Smooth muscle cell (in vitro differentiated cells): ENCODE measurements at regions not wholly inside any gene's neighbourhood (a gene's known extent, or its start where the extent isn't known, plus 50 kb on each side); places are given as distances from the start of the nearest gene placed in this dataset.
A peak's percentile ranks its signal among the peaks of the same experiment; 100 is the strongest.

Experiments used
- DNase-seq: peaks from one replicate; lab custom pipeline; 2025; ENCODE audit not compliant: unreplicated experiment; lab: John Stamatoyannopoulos, UW
- H2AFZ ChIP-seq: fragments of 200-600 bp; sonication (generic); 2 replicates; pipeline ENCODE4 v1.6.0; 2016; ENCODE audit warnings: antibody characterized with exemption, low read depth, mild to moderate bottlenecking
- H3F3A ChIP-seq: fragments of 200-600 bp; sonication (generic); 2 replicates; pipeline ENCODE4 v1.6.0; 2017; ENCODE audit warnings: antibody characterized with exemption, low read depth
- H3K27ac ChIP-seq: fragments of 200-600 bp; sonication (generic); 2 replicates; pipeline ENCODE4 v1.5.1; 2016; ENCODE audit warnings: low read depth, mild to moderate bottlenecking
- H3K27me3 ChIP-seq: fragments of 200-600 bp; sonication (generic); 2 replicates; pipeline ENCODE4 v1.6.1; 2016; ENCODE audit warnings: low read depth, mild to moderate bottlenecking
- H3K36me3 ChIP-seq: fragments of 200-600 bp; sonication (generic); 2 replicates; pipeline ENCODE4 v1.5.1; 2016; ENCODE audit warnings: low read depth
- H3K4me1 ChIP-seq: fragments of 200-600 bp; sonication (generic); 2 replicates; pipeline ENCODE4 v1.5.1; 2016; ENCODE audit warnings: low read depth
- H3K4me2 ChIP-seq: fragments of 200-600 bp; sonication (generic); 2 replicates; pipeline ENCODE4 v1.6.0; 2016; ENCODE audit warnings: mild to moderate bottlenecking
- H3K4me3 ChIP-seq: fragments of 200-600 bp; sonication (generic); 2 replicates; pipeline ENCODE4 v1.5.1; 2016; ENCODE audit warnings: mild to moderate bottlenecking
- H3K79me2 ChIP-seq: fragments of 200-600 bp; sonication (generic); 2 replicates; pipeline ENCODE4 v1.6.0; 2016; ENCODE audit warnings: low read depth, mild to moderate bottlenecking
- H3K9ac ChIP-seq: fragments of 200-600 bp; sonication (generic); 2 replicates; pipeline ENCODE4 v1.6.0; 2016; ENCODE audit warnings: low read depth
- H3K9me3 ChIP-seq: fragments of 200-600 bp; sonication (generic); replicated peaks from 2 replicates; pipeline ENCODE4 v1.5.1; 2016; ENCODE audit warnings: low read depth
- H4K20me1 ChIP-seq: fragments of 200-600 bp; sonication (generic); 2 replicates; pipeline ENCODE4 v1.6.0; 2016; ENCODE audit warnings: low read depth
- WGBS: methylation state at CpG from one replicate; pipeline ENCODE4 v1.1.7; 2016; ENCODE audit warnings: low lambda C conversion rate; 5-methylcytosine and 5-hydroxymethylcytosine counted together
- TF ChIP-seq, protein P1 (sequence below): fragments of 200-600 bp; sonication (generic); IDR thresholded peaks from 2 replicates; pipeline ENCODE4 v1.5.1; 2017; ENCODE audit warnings: borderline replicate concordance, mild to moderate bottlenecking, antibody characterized with exemption; ENCODE audit not compliant: insufficient read depth, poor library complexity, severe bottlenecking

DNA sequence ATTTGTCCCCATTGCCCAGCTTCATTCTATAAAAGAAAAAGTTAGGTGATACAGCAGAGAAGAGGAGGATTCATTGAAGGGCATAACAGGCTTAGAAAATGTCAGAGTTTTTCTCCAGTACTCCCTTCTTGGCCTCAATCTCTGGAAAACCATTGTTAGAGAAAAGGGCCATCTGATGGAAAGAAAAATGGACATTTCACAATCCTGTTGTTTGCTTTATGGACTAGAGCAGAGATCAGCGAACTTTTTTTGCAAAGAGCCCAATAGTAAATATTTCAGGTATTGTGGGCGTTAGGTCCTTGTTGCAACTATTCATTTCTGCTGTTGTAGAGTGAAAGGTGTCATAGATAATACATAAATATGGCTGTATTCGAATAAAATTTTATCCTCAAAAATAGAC, 208.8 kb downstream of the TLE4 start:
- Histone ChIP-seq H2AFZ (no peak overlapping the region), H3F3A (no peaks in the 10 kb centered on the region), H3K4me3 (no peak overlapping the region), H3K79me2 (no peaks in the 10 kb centered on the region), H3K9me3 (no peaks in the 10 kb centered on the region), H3K27me3 (no peaks in the 10 kb centered on the region), H3K36me3 (no peaks in the 10 kb centered on the region), H3K4me1 (no peaks in the 10 kb centered on the region), H3K9ac (no peak overlapping the region), H3K27ac (no peak overlapping the region), H4K20me1 (no peaks in the 10 kb centered on the region), H3K4me2 (no peak overlapping the region)
- TF ChIP-seq, protein P1, sequence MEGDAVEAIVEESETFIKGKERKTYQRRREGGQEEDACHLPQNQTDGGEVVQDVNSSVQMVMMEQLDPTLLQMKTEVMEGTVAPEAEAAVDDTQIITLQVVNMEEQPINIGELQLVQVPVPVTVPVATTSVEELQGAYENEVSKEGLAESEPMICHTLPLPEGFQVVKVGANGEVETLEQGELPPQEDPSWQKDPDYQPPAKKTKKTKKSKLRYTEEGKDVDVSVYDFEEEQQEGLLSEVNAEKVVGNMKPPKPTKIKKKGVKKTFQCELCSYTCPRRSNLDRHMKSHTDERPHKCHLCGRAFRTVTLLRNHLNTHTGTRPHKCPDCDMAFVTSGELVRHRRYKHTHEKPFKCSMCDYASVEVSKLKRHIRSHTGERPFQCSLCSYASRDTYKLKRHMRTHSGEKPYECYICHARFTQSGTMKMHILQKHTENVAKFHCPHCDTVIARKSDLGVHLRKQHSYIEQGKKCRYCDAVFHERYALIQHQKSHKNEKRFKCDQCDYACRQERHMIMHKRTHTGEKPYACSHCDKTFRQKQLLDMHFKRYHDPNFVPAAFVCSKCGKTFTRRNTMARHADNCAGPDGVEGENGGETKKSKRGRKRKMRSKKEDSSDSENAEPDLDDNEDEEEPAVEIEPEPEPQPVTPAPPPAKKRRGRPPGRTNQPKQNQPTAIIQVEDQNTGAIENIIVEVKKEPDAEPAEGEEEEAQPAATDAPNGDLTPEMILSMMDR = no peak
- WGBS = 91% methylated on average over 3 of the region's 3 CpGs
- no peak for DNase-seq

DNA sequence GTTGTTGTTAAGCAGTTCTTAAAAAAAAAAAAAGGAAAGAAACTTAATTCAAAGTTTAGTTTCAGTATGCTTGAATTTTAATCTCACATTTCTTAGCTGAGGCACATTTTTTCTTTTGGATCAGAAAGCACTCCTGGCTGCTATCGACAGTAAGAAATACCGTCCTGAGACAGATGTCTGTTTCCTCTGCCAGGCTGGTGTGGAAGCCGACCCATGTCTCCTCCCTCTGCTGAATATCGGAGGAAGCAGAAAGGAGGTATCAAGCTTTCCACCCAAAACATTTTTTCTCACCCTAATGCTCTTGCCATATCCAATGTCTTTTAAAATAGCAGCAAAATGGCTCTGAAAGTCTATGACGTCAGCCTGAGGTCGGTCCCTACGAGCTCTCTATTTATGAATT, 208.1 kb downstream of the TLE4 start:
- Histone ChIP-seq H2AFZ (no peak overlapping the region), H3F3A (no peaks in the 10 kb centered on the region), H3K79me2 (no peaks in the 10 kb centered on the region), H3K27me3 (no peaks in the 10 kb centered on the region), H3K9me3 (no peaks in the 10 kb centered on the region), H3K9ac (no peak overlapping the region), H3K4me2 (no peak overlapping the region), H4K20me1 (no peaks in the 10 kb centered on the region), H3K27ac (no peak overlapping the region), H3K4me3 (no peak overlapping the region), H3K4me1 (no peaks in the 10 kb centered on the region), H3K36me3 (no peaks in the 10 kb centered on the region)
- TF ChIP-seq, protein P1 = no peak
- no peak for DNase-seq
- 91% methylated on average over 7 of the region's 7 CpGs for WGBS

DNA sequence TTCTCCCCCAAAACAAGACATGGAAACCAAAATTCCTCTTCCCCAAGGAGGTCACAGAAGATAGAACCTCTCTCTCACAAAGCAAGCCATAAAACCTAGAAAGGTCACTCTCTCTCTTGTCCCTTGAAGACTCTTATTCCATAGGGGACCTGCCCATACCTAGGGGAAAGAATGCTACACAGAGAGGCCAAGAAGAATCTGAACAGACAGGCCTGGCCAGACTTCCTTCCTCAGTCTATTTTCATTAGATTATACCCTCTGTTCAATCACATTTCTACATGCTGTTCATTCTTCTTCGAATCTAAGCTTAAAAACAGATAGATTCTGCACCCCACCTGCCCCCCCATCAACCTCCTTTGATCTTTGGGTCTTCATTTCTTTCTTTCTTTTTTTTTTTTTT, 206.8 kb downstream of the TLE4 start:
- DNase-seq = no peak
- Histone ChIP-seq H4K20me1 (no peaks in the 10 kb centered on the region), H3K9me3 (no peaks in the 10 kb centered on the region), H3K4me3 (no peak overlapping the region), H3K27me3 (no peaks in the 10 kb centered on the region), H3K4me1 (no peaks in the 10 kb centered on the region), H3K27ac (no peak overlapping the region), H3K36me3 (no peaks in the 10 kb centered on the region), H3K9ac (no peak overlapping the region), H3K4me2 (no peak overlapping the region), H3F3A (no peaks in the 10 kb centered on the region), H2AFZ (no peak overlapping the region), H3K79me2 (no peaks in the 10 kb centered on the region)
- TF ChIP-seq, protein P1 = no peak
- 88% methylated on average over 1 of the region's 1 CpG for WGBS

DNA sequence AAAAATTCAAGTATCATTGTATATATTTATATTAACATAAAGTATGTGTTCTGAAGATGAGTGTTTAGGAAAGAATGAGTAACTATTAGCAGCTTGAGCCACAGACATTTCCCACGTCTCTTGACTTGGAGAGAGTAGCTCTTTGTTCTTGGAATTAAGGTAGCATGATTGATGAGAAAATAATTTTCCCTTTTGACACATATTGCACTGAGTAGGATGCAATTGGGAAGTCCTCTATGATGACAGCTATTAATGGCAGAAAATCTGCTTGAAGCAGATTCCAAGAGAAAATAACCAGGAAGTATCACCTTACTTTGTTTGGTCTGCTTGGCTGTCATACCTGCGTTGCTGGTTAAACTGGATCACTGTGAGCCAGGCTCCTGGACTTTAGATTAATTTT, 204.8 kb downstream of the TLE4 start:
- Histone ChIP-seq H3K36me3 (no peaks in the 10 kb centered on the region), H3K27ac (peak overlapping the region; percentile 61), H3F3A (no peaks in the 10 kb centered on the region), H3K27me3 (no peaks in the 10 kb centered on the region), H4K20me1 (no peaks in the 10 kb centered on the region), H3K4me3 (no peak overlapping the region), H3K9ac (no peak overlapping the region), H2AFZ (no peak overlapping the region), H3K4me1 (no peaks in the 10 kb centered on the region), H3K9me3 (no peaks in the 10 kb centered on the region), H3K79me2 (no peaks in the 10 kb centered on the region), H3K4me2 (no peak overlapping the region)
- 54% methylated on average over 2 of the region's 2 CpGs for WGBS
- TF ChIP-seq, protein P1 = no peak
- no peak for DNase-seq
